Adrenal gland (tissue), 5 donors: ENCODE measurements at regions not wholly inside any gene's neighbourhood (a gene's known extent, or its start where the extent isn't known, plus 50 kb on each side); places are given as distances from the start of the nearest gene placed in this dataset.

Source experiments
- POLR2A ChIP-seq, 2 donors: fragments of 450-650 bp; IDR thresholded peaks; one replicate each; pipeline ENCODE4 v1.6.1; 2017; ENCODE audit warnings: antibody characterized with exemption in 2 of 2, mild to moderate bottlenecking in 2 of 2, moderate library complexity in 1 of 2
- TF ChIP-seq, protein P1 (sequence below), 6 experiments: fragments of 450-650 bp in 4 of 6; fragments of 200-600 bp in 2 of 6; sonication (generic) in 1 of 6; IDR thresholded peaks; 1 replicate in 5 of 6; 2 replicates in 1 of 6; pipeline versions ENCODE4 v1.5.1 to v1.8.0; 2016 to 2021; ENCODE audit warnings: antibody characterized with exemption in 6 of 6, mild to moderate bottlenecking in 2 of 6, moderate library complexity in 1 of 6
- donor health status: DM: no; HTN: no; CAD: no.

DNA sequence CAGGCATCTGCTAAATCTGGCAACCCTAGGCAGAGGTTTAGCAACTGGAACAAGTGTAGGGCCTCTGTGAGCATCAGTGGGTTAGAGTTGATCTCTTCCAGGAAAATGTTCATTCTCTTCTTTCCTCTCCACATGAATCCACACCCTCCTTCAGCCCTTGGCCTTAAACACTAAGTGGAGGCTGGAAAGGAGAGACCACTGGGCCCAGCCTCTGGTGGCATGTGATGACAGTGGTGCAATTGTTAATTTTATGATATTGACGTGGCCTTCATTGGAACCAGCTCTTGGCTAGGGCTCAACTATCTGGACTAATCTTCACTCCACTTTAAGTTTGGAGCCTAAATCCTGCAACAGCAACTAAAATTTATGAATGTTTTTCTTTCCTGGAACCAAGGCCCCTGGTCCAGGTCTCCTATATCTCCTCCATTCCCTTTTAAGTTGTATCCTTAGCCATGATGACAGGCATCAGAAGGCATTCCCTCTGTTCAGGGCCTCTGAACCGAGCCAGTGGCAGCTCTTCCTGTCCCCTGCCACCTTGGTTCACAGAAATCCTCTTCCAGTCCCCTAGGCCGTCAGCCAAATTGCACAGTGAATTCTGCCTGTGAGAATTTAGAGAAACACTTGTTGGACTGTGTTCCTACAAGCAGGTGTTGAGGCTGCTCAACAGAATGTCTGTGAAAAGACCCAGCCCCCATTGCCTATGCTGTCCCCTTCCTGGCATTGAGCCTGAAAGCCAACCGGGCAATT is 132.2 kb downstream of the PSMG1 start:
- TF ChIP-seq, protein P1, sequence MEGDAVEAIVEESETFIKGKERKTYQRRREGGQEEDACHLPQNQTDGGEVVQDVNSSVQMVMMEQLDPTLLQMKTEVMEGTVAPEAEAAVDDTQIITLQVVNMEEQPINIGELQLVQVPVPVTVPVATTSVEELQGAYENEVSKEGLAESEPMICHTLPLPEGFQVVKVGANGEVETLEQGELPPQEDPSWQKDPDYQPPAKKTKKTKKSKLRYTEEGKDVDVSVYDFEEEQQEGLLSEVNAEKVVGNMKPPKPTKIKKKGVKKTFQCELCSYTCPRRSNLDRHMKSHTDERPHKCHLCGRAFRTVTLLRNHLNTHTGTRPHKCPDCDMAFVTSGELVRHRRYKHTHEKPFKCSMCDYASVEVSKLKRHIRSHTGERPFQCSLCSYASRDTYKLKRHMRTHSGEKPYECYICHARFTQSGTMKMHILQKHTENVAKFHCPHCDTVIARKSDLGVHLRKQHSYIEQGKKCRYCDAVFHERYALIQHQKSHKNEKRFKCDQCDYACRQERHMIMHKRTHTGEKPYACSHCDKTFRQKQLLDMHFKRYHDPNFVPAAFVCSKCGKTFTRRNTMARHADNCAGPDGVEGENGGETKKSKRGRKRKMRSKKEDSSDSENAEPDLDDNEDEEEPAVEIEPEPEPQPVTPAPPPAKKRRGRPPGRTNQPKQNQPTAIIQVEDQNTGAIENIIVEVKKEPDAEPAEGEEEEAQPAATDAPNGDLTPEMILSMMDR (IDR thresholded peaks at IDR 0.05) = no peak
- no peak for TF ChIP-seq POLR2A (IDR thresholded peaks at IDR 0.05)
